Middle frontal gyrus (tissue), 1 donor: ENCODE measurements at regions not wholly inside any gene's neighbourhood (a gene's known extent, or its start where the extent isn't known, plus 50 kb on each side); places are given as distances from the start of the nearest gene placed in this dataset.
"Not testable (repeated sequence)": the region's sequence is repeated elsewhere in the genome, so short reads cannot be mapped to it uniquely, and the experiment has no call there.

Experiments
- DNase-seq: peaks from one replicate; pipeline ENCODE4 v3.0.0-alpha.2; 2015; ENCODE audit warnings: low spot score; ENCODE audit errors: extremely low spot score

DNA sequence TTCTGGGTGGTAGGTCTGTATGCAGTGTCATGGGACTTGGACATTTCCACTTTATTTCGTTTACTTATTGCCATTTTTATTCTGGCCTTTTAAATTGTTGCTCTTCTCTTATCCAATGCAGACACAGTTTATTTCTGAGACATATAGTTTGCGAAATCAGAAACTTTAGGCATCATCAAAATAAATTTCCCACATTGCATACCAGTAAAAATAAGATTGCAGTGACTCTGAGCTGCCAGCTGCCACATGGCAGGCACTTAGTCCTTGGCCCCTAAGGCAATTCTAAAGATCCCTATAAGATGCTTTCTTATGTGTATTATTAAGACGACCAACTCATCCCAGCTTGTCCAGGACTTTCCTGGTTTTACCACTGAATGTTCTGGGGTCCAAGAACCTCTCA lies 81.8 kb upstream of the ANKRD1 start:
- DNase-seq, result no peak

DNA sequence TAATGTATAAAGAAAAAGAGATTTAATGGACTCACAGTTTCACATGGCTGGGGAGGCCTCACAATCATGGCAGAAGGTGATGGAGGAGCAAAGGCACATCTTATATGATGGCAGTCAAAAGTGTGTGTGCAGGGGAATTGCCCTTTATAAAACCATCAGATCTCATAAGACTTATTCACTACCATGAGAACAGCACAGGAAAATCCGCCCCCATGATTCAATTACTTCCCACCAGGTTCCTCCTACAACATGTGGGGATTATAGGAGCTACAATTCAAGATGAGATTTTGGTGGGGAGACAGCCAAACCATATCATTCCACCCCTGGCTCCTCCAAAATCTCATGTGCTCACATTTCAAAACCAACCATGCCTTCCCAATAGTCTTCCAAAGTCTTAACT lies 82.5 kb upstream of the ANKRD1 start:
- not testable (repeated sequence) for DNase-seq

DNA sequence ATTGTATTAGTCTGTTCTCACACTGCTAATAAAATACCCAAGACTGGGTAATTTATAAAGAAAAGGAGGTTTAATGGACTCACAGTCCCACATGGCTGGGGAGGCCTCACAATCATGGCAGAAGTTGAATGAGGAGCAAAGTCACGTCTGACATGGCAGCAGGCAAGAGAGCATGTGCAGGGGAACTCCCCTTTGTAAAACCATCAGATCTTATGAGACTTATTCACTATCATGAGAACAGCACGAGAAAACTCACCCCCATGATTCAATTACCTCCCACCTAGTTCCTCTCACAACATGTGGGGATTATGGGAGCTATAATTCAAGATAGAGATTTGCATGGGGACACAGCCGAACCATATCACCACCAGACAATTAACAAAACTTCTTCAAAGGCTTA lies 84.4 kb upstream of the ANKRD1 start:
- DNase-seq, result not testable (repeated sequence)

DNA sequence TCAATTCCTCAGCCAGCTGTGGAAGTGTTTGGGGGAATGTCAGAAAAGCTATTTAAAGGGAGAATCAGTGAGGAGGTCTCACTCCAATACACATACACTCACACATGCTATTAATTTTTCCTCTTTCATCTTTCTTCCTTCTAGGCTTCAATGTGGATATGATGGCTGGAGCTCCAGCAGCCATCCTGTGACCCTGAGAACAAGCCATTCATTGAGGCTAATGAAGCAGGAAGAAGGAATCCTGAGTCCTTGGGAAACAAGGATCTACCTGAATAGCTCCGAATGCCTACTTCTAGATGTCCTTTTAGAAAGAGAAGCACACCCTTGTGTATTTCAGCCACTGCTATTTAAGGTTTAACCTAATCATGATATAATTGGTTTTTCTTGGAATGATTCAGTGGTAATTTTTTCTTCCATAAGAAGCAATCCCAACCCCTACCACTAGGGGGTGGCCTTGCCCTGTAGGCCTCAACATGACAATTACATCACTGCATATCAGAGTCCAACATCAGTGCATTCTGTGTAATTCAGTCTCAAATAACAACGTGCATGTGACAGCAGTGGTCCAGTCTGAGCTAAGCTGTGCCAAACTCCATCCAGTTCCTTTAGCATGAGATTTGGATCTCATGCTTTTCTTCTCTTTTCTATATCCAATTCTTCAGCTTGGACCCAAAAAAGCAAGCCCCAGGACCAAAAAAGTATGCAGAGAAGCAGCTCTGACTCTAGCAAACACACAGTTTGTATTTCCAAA lies 85.3 kb upstream of the ANKRD1 start:
- DNase-seq, result peak; percentile 69

DNA sequence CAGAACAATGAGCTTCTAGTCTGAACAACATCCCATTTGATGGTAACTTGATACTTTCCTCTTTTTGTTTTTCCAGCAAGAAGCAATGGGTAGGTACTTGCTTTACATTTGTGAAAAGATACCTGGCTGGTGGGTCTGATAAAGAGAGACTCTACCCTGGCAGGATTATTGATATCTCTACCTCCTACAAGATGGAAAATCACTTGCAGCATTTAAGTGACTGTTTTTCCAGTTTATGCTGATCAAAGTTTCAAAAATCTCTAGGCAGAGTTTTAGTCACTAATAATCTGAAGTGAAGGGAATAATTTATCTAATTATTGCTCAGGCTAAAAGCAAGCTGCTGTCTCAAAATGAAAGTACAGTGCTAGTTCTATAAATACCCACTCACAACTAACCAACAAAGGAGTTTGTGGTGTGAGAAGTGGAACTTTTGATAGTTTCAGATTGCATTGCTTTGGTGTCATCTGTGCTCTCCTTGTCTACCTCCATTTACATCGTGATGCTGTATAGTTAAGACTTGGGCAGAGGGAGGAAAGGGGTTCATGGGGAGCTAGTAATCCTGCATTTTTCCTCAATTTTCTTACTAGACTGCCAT lies 86.0 kb upstream of the ANKRD1 start:
- no peak for DNase-seq

DNA sequence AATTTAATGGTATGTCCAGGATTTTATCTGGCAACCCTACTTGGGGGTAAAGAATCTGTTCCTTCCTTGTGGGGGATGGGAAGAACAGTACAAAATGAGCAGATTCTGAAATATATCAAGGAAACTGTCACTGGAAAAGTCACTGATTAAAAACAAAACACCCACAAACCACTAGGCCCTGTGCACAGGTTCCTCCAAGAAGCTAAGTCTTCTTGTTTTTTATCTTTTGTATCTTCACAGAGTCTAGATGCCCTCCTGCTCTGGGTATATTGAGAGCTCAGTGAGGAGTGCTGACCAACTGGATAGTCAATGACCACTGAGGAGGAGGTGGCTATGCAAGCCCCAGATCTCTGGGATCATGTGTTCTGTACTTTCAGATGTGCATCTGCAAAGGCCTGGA lies 86.8 kb upstream of the ANKRD1 start:
- no peak for DNase-seq

DNA sequence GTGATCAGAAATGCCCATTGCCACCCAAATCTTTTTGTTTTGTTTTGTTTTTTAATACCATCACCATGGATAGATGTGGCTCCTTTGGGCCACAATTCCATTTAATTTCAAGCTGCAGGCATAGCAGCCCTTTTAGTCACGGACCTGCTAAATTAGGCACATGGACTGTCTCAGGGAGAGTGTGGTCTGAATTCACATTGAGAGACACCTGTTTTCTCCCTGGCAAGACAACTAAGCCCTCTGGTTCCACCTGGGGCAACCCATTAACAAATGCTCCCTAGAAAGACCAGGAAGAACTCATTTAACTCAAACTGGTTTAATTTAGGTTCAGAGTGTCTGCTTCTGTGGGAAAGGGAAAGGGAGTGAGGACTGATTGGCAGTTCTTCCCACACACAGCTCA lies 88.2 kb upstream of the ANKRD1 start:
- DNase-seq, result no peak

DNA sequence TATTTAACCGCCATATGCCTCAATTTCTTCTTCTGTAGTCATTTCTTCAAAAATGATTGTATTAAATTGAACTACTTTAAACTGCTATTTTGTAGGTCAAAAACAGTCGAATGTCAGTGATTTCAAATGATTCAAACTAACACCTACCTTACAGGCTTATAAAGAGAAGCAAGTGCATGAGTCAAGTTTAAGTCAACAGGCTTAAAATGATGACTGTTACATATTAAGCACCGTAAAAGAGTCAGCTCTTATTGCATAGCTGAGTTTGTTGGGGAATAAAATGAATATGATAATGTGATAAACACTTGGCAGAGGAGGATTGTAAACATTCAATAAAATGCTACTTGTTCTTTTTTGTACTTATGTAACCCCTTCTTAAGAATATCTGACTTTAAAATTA lies 90.1 kb upstream of the ANKRD1 start:
- DNase-seq, result no peak

DNA sequence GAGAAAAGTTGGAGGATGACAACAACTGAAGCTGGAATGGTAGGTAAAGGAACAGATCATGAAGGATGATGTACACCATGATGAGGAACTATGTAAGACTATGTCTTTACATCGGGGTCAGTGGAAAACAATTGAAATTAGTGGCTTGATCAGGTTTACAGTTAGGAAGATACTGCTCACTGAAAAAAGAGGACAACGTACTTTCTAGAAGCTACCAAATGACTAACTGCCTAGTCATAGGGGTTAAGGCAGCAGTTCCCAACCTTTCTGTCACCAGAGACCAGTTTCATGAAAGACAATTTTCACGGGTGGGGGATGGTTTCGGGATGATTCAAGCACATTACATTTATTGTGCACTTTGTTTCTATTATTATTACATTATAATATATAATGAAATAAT lies 91.6 kb upstream of the ANKRD1 start:
- DNase-seq, result no peak

DNA sequence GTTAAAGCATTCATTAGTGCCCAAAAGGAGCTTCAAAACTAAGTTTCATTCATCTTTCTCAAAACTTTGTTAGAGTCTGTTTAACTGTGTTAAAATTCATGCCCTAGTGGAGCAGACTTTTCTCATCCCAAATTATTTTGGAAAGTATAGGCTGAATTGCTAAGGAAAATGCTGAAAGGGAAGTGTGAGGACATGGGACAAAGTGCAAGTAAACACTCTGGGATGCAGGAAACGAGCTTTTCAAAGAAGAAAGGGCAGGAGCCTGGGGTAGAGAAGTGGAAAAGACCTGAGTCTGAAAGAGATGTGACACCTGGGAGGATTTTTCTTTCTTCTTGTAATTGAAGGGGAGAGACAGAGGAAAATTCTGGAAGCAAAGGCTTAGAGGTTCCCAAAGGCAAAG lies 93.1 kb upstream of the ANKRD1 start:
- DNase-seq, result no peak

DNA sequence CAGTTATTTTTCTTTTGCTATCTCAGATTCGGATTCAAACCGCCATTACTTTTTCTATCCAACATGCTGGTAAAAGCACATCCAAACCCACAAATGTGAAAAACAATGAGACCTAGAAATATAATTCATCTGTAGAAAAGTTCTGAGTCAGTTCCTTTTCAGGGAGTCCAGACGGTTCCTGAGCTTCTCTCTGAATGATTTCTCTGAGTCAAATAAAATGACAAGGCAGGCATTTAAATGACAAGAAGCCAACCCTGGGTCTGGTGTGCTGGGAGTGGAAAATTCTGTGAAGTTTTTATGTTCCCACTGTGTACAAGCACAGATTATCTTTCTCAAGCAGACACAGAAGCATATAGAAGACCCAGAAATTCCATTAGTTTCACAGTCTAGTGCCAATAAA lies 96.3 kb upstream of the ANKRD1 start:
- no peak for DNase-seq

DNA sequence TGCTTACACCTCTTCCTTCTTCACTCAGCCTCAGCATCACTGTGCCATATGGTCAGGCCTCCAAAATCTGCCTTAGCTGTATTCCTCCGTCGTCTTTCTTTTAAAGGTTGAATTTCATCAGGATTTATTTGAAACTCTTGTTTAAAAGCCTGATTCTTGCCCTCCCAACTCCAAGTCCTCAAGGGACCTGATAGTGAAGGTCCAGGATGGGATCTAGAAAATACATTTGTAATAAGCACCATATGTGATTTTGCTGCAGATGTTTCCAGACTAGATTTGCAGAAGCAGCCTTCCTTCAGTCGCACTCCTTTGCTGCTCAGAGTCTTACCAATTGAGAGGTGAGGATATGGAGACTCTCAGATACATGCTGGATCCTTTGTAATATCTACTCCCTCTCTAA lies 101.0 kb upstream of the ANKRD1 start:
- DNase-seq, result no peak

DNA sequence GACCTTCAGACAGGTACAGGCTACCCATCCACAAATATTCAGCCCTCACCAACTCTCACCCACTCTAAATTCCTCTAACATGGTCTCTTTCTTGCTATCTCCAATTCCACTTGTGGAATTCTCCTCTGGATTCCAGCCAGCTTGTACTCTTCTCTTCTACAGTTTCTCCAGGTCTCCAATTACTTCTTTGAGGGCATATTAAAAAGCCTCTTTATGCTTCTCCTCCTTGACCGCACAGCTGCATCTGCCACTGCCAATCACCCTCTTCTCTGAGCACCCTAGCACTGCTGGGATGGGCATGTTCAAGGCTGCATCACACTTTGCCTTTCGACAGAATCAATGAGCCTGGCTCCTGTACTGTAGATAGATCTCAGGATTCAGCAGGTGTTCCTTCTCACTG lies 101.5 kb upstream of the ANKRD1 start:
- no peak for DNase-seq

DNA sequence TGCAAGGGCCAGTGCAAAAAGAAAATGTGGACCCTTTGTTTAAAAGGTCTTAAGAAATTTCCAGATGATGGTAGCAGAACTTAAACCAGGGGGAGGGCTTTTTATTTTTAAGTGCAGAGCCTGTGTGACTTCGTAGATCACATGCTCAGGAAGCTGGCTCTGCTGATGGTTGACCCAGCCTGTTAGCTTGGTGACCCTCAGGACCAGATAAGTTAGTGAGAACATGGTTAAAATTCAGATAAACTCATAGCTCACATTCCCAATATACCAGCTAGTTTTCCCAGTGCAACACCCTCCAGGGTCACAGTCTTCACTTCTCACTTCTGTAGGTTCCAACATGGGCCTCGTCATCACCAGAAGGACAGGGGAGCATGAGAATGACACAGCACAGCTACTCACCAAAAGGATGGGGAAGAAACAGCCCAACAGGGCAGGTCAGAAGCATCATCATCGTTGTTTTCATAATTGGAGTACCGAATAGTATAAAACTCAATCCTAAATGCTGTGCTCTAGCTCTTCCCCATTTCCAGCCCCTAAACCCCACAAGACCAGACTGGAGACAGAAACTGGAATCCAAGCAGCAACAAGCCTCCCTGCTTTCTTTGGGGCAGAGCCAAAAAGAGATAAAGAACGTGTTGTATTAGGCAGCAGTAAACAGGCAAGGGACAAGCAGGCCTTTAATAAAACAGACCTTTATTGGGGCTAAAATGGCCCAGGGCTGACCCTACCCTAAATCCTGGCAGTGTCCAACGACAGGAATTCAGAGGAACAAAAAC lies 102.2 kb upstream of the ANKRD1 start:
- DNase-seq, result no peak

DNA sequence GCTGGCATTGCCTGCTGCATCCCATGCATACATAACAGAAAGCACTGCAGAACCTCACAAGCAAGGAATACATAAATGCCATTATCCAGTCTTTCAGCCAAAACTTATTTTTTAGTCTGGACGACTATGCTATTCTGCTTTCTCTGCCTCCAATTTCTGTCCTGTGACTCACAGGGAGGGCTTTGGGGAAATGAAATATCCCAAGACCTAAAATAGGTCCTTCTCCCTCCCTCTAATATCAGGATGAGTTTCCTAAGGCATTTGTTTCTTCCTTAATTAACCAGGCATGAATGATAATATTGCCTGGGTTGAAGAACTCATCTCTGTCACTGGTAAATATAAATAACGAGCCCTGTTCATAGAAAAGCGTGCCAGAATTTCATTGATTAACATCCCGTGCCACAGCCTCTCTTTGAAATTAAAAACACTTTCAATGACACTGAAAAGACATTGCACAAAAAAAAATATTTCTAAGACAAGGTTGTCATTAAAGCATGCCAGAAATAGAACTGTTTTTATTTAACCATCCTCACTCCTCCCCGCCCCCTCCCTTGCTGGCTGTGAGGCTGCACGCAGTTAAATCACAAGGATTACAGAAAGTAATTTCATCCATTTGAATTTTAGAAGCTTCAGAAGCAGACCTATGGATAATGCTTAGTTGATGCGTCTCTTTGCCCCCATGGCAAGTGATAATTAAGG lies 103.0 kb upstream of the ANKRD1 start:
- DNase-seq, result peak; percentile 50

DNA sequence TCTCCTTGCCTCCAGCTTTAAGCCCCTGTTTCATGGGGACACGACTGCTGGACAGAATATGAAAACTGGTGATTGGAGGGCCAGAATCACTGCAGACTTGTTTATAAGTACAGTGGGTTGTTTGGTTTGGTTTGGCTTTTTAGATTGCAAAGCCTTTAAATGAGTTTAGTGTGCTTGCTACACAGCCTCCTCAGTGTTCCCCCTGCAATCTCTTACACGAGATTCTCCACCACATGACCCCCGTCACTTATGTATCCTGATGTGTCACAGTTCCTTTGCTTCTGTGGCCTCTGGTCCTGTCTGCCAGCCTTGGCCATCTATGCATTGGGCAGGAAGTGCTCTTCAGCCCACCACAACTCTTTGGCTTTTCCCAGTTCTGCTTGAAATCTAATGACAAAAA lies 103.7 kb upstream of the ANKRD1 start:
- DNase-seq, result no peak

DNA sequence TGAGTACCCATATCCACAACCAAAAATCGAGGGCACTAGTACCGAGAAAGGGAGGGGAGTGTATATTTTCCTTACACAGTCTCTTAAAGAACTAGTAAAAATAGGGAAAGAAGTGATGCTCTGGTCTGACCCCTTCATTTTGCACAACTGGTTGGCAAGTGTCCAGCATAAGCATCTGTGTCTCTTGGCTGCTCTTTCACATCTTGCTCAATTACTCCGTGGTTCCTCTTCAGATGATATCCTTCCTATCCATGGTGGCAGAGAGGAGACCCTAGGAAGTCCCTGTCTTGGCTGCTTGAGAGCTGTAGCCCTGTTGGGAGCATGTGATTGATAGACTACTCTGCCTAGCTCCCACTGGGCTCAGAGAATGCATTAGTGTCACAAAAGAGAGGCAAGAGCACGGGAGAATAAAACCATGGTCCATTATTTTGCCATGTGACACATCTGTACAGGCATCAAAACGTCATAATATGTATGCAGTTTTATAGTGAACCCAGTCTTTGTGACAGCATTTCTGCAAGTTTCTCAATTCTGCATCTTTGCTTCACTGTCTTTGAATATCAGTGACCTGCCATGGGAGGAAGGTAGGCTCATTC lies 111.8 kb upstream of the ANKRD1 start:
- DNase-seq, result no peak

DNA sequence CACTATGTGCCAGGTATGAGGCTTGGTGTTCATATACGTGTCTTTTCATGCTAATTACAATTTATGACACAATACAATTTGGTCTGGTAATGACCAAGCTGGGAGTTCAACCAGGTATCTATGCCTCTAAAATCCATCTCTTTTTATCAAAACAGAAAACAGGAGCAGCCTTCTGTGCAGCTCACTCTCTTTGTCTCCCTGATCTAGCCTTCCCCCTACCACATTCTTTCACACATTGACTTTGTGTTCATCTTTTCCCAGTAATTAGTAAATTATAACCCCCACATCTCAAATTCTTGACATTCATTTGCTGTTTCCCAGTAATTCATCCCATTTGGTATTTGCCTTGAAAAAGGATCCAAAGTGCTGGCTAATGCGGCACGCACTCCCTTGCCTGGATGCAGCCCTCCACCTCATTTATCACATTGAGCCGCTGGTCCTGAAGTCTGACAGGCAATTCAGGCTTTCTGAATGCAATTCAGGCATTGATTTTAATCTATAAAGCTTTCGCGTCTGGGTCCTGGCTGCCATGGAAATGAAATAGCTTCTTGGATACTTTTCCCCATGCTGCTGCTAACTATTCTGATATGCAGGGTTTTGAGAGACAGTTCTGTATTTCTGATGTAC lies 112.5 kb upstream of the ANKRD1 start:
- DNase-seq, result no peak

DNA sequence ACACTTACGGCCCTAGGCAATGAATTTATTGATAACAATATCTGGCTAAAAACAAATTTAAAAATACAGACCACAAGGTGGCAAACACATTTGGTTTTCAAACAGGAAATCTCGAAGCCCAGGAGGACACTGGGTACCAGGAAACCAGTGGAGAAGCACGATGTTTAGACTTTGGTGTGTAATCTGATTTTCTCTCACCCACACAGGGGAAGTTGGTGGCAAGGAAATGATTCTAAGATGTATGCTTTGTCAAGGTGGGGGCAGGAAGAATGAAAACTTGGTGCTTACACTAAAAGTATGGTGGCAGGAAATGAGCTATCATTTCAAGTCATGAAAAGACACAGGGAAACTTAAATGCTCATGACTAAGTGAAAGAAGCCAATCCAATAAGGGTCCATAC lies 113.2 kb upstream of the ANKRD1 start:
- DNase-seq, result no peak

DNA sequence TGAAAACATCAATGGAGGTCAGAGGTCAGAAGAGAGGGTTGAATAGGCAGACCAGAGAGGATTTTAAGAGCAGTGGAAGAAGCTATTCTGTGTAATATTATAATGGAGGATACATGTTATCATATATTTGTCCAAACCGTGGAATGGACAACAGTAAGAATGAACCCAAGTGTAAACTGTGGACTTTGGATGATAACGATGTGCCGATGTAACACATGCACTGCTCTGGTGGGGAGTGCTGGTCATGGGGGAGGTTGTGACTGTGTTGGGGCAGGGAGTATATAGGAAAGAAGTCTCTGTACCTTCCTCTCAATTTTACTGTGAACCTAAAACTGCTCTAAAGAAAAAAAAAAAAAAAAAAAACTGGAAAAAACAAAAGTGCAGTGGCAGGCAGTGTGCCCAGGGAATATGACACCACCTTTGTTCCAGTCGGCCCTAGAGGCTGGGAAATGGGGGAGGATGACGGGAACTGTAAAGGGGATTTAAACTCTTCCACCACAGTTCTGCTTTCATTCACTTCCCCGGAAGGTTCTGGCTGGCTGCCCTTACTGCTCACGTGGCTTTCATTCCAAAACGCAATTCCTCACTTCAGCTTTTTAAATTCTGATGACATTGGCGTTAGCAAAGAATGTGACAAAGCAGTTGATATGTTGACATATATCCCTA lies 113.7 kb upstream of the ANKRD1 start:
- no peak for DNase-seq
